HG03045 (cell line): ENCODE measurements at regions not wholly inside any gene's neighbourhood (a gene's known extent, or its start where the extent isn't known, plus 50 kb on each side); places are given as distances from the start of the nearest gene placed in this dataset.
"Not testable (repeated sequence)": the region's sequence is repeated elsewhere in the genome, so short reads cannot be mapped to it uniquely, and the experiment has no call there.

Experiments
- ATAC-seq: cut with Tn5 transposase; IDR thresholded peaks from one replicate; pipeline ENCODE4 v1.9.1; 2021; ENCODE audit warnings: mild to moderate bottlenecking, moderate library complexity; ENCODE audit not compliant: unreplicated experiment

- peak; percentile 82 for ATAC-seq
Measured at GRCh38 chr21:5065240-5066211, 5455.9 kb upstream of the TPTE start.

DNA sequence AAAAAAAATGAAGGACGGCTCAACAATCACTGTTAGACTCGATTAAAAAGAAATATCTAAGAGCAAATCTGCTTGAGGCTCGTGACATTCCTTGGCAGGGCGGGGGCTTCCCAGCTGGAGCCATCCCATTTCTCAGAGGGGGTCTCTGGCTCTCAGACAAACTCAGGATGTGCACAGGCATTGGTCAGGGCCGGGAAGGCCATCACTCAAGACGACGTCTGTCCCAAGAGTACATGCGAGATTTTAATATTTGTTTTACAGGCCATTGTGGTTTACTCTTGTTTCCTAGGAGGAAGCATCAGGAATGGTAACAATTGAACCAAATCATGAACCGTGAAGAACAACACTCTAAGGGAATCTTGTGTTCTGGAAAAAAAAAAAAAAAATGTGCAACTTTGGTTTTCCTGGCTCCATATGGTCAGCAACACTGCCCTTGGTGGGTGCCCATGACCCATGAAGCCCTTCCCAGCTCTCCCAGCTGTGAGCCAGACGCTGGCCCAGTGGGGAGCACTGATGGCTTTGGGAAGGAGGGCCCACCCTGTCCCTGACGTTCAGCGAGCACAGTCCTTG is 5454.6 kb upstream of the TPTE start:
- not testable (repeated sequence) for ATAC-seq

GRCh38 chr21:5067326-5068048 is 5453.9 kb upstream of the TPTE start:
- ATAC-seq = not testable (repeated sequence)

DNA sequence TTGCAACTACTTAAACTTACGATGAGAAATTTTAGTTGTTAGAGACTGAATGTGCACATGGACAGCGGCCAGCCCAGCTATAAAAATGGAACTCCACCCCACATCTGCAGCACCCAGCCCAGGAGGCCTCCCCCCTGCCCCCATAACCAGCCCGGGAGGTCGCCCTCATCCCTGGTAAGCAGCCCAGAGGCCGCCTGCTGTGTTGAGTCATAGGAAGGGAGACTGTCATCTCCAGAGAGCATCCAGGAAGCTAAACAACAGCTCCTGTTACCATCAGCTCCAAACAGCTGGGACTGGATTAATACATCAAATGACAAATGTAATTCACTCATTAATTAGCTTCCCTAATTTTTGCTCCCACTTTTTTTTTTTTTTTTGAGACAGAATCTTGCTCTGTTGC is 5452.7 kb upstream of the TPTE start:
- not testable (repeated sequence) for ATAC-seq

DNA sequence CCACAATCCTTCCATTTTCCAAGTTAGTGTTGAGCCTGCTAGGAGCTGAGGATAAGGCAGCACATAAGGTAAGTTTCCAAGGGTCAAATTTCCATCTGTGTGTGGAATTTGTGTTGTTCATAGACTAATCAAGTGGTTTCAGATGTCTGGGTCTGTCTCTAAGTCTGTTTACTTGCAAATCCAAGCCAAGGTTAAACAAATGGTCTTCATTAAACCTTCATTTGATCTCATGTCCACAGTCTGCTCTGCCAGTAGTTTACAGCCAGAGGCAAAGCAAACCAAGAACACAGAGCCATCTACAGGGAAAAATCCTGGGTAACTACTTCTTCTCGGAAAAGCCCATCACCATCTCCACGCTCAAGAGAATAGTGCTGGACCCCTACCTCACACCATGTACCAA is 5450.2 kb upstream of the TPTE start:
- ATAC-seq = not testable (repeated sequence)

DNA sequence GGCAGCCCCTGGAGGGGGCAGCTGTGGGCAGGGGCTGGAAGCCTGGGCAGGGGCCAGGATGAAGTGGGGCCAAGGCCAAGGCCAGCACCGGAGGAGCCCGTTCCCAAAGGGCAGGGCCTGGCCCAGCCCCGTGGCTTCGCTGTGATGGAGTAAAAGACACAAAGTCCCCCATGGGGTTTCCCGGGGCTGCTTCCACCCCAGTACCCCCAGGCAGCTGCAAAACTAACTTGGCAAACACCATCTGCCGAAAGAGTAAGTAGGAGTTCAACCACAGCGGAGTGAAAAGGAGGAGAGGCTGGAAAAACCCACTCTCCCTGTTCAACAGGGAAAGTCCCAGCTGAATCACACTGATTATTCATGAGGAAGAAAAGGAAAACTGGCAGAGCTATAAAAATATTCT is 5444.5 kb upstream of the TPTE start:
- ATAC-seq = not testable (repeated sequence)

- not testable (repeated sequence) for ATAC-seq
Measured at GRCh38 chr21:5079361-5079760, 5442.0 kb upstream of the TPTE start.

GRCh38 chr21:5080015-5080414 is 5441.4 kb upstream of the TPTE start:
- ATAC-seq = not testable (repeated sequence)

DNA sequence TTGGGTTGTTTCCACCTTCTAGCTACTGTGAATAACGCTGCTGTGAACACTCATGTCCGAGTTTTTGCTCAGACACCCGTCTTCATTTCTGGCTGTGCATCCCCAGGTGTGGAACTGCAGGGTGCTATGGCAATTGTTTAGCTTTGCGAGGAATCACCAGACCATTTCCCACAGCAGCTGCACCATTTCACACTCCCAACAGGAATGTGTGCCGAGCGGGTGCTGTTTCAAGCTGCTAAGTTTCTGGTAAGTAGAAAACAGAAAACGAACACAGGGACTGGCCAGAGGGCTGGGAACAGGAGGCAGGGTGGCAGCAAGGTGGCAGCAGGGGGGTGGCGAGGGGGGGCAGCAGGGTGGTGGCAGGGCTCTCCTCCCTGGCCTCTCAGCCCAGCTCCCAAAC is 5437.1 kb upstream of the TPTE start:
- not testable (repeated sequence) for ATAC-seq

GRCh38 chr21:5085456-5085855 is 5435.9 kb upstream of the TPTE start:
- not testable (repeated sequence) for ATAC-seq

GRCh38 chr21:5086416-5086815 is 5435.0 kb upstream of the TPTE start:
- not testable (repeated sequence) for ATAC-seq

GRCh38 chr21:5088820-5089219 is 5432.6 kb upstream of the TPTE start:
- not testable (repeated sequence) for ATAC-seq

DNA sequence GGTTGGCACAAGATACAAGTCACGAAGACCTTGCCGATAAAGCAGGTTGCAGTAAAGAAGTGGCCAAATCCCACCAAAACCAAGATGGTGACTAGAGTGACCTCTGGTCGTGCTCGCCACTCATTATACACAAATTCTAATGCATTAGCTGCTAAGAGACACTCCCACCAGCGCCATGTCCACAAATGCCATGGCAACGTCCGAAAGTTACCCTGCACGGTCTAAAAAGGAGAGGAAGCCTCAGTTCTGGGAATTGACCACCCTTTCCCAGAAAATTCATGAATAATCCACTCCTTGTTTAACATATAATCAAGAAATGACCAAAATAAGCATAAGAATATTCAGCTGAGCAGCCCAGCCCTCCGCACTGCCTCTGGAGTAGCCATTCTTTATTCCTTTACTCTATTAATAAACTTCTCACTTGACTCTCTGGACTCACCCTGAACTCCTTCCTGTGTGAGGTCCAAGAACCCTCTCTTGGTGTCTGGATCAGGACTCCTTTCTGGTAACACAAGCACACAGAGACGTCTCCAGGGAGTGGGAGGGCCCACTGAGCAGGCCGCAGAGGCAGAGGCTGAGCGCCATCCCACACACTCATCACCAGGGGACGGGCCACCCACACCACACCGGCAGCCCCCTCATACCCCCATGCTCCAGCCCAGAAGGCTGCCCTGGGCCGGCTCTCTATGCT is 5431.8 kb upstream of the TPTE start:
- ATAC-seq = not testable (repeated sequence)

GRCh38 chr21:5090132-5091079 is 5431.0 kb upstream of the TPTE start:
- ATAC-seq = not testable (repeated sequence)

- not testable (repeated sequence) for ATAC-seq
Measured at GRCh38 chr21:5091274-5091673, 5430.1 kb upstream of the TPTE start.

GRCh38 chr21:5095628-5096027 is 5425.8 kb upstream of the TPTE start:
- ATAC-seq = not testable (repeated sequence)

GRCh38 chr21:5098010-5098743 is 5423.2 kb upstream of the TPTE start:
- not testable (repeated sequence) for ATAC-seq

DNA sequence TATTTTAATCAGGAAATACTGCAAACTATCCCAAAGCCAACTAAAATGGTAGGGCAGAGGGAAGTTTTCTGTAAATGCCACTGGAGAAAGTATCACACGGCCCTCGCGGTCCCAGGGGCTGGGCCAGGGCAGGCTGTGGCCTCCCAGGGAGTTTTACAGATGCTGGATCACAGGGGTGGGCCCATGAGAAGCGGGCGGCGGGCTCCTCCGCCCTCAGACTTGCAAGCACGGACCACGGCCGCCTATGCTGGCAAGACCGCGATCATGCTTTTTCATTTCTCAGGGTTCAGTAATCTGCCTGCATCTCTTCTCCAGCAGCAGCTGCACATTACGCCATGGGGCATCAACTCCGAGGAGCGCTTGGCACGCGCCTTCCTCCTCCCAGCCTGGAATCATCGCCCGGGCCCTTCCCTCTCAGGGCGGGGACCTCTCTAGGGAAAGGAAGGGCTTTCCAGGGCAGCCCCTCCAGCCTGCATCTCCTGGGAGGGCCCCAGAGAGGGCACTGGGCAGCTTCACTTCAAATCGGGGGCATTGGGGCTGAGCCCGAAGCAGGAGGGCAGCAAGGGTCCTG is 5420.7 kb upstream of the TPTE start:
- ATAC-seq = not testable (repeated sequence)

GRCh38 chr21:5101749-5102148 is 5419.6 kb upstream of the TPTE start:
- peak; percentile 47 for ATAC-seq
